ENCODE measurements at regions not wholly inside any gene's neighbourhood (a gene's known extent, or its start where the extent isn't known, plus 50 kb on each side); places are given as distances from the start of the nearest gene placed in this dataset.

DNA sequence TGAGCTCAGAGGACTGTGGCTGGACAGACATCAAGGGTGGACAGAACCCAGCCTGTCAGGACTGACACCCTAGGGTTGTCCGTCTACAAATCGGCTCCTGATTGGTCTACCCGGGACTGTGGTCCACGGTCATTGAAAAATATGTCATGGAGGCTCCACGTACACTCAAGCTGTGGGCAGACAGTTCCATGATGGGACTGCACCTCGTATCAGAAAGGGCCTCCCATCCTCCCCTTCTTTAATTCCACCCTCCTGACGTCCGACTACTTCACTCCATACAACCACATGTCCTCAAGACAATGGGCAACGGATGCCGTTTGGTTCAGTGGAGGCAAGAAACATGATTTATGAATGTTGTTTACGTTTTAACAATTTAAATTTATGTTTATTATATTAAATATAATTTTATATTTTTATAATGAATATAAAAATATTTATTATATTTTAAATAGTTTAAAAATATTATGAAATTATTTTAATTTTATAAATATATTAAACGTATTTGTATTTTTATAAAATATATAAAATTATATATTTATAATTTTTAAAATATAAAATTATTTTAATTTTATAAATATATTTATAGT, 58.0 kb upstream of the SHOX start:
- DNase-seq, result no peak
- TF ChIP-seq, protein P1, sequence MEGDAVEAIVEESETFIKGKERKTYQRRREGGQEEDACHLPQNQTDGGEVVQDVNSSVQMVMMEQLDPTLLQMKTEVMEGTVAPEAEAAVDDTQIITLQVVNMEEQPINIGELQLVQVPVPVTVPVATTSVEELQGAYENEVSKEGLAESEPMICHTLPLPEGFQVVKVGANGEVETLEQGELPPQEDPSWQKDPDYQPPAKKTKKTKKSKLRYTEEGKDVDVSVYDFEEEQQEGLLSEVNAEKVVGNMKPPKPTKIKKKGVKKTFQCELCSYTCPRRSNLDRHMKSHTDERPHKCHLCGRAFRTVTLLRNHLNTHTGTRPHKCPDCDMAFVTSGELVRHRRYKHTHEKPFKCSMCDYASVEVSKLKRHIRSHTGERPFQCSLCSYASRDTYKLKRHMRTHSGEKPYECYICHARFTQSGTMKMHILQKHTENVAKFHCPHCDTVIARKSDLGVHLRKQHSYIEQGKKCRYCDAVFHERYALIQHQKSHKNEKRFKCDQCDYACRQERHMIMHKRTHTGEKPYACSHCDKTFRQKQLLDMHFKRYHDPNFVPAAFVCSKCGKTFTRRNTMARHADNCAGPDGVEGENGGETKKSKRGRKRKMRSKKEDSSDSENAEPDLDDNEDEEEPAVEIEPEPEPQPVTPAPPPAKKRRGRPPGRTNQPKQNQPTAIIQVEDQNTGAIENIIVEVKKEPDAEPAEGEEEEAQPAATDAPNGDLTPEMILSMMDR (IDR thresholded peaks at IDR 0.05; ENCODE audit: unreplicated experiment), result no peak
- CTCF ChIA-PET, result no interaction called here
- no TSS peak for BruUV-seq (replicated peaks)
- Mint-ChIP-seq H3K4me1 (ENCODE audit: low read depth, unreplicated experiment) (no peaks in the 10 kb centered on the region), H3K36me3 (ENCODE audit: insufficient read depth, unreplicated experiment) (no peaks in the 10 kb centered on the region), H3K27ac (ENCODE audit: unreplicated experiment) (no peak overlapping the region), H3K4me3 (ENCODE audit: low read depth, unreplicated experiment) (no peak overlapping the region), H3K27me3 (ENCODE audit: unreplicated experiment) (no peaks in the 10 kb centered on the region), H3K9me3 (ENCODE audit: low read depth, unreplicated experiment) (peaks cover 9% of the 10 kb centered on the region)
- intact Hi-C loops (cut with micrococcal nuclease; ENCODE audit: unreplicated experiment), result no loop called here

DNA sequence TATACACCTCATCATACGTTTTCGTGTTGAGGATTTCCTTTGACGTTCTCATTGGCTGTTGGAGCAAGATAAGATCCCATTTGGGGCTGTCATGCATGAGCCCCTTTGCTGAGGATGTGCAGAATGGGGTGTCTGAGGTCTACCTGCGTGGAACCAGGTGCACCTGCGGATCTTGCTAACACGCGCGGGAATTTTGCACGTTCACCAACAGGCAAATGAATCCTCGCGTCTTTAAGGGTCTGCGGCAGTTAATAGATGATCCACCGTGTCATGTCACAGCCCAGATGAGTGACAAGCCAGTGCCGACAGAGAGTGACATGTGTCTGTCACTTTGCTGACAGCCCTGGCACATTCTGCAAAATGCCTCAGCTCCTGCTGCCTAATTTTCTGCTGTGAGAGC, 56.3 kb upstream of the SHOX start:
- H3K4me3 Mint-ChIP-seq (ENCODE audit: low read depth, unreplicated experiment), result no peak overlapping the region
- intact Hi-C loops (cut with micrococcal nuclease; ENCODE audit: unreplicated experiment), result no loop called here
- CTCF ChIA-PET, result no interaction called here
- no peaks in the 10 kb centered on the region for H3K4me1 Mint-ChIP-seq (ENCODE audit: low read depth, unreplicated experiment)
- H3K9me3 Mint-ChIP-seq (ENCODE audit: low read depth, unreplicated experiment), result peaks cover 18% of the 10 kb centered on the region
- no peaks in the 10 kb centered on the region for H3K27me3 Mint-ChIP-seq (ENCODE audit: unreplicated experiment)
- H3K36me3 Mint-ChIP-seq (ENCODE audit: insufficient read depth, unreplicated experiment), result no peaks in the 10 kb centered on the region
- no TSS peak for BruUV-seq (replicated peaks)
- TF ChIP-seq, protein P1 (IDR thresholded peaks at IDR 0.05; ENCODE audit: unreplicated experiment), result no peak
- no peak for DNase-seq
- H3K27ac Mint-ChIP-seq (ENCODE audit: unreplicated experiment), result no peak overlapping the region

DNA sequence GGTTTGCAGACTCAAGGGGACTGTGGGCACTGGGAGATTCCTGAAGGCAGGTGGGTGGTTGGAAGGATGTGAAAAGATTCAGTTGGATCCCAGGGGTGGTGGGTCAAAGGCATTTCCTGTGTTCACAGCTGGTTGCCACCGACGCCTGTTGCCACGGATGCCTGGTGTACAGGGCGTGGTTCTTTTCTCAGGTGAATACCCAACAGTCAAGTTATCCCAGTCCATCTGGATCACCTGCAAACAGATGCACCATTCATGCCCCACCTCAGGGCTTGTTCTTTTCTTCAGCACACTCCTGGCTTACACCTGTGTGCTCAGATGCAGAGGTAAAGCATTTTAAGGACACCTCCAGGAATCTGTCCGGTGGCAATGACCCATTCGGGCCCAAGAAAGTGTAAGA, 55.8 kb upstream of the SHOX start:
- CTCF ChIA-PET, result no interaction called here
- H3K27ac Mint-ChIP-seq (ENCODE audit: unreplicated experiment), result no peak overlapping the region
- H3K36me3 Mint-ChIP-seq (ENCODE audit: insufficient read depth, unreplicated experiment), result no peaks in the 10 kb centered on the region
- DNase-seq, result no peak
- TF ChIP-seq, protein P1 (IDR thresholded peaks at IDR 0.05; ENCODE audit: unreplicated experiment), result no peak
- H3K9me3 Mint-ChIP-seq (ENCODE audit: low read depth, unreplicated experiment), result peaks cover 20% of the 10 kb centered on the region
- no peaks in the 10 kb centered on the region for H3K27me3 Mint-ChIP-seq (ENCODE audit: unreplicated experiment)
- H3K4me1 Mint-ChIP-seq (ENCODE audit: low read depth, unreplicated experiment), result no peaks in the 10 kb centered on the region
- no TSS peak for BruUV-seq (replicated peaks)
- intact Hi-C loops (cut with micrococcal nuclease; ENCODE audit: unreplicated experiment), result no loop called here
- no peak overlapping the region for H3K4me3 Mint-ChIP-seq (ENCODE audit: low read depth, unreplicated experiment)

DNA sequence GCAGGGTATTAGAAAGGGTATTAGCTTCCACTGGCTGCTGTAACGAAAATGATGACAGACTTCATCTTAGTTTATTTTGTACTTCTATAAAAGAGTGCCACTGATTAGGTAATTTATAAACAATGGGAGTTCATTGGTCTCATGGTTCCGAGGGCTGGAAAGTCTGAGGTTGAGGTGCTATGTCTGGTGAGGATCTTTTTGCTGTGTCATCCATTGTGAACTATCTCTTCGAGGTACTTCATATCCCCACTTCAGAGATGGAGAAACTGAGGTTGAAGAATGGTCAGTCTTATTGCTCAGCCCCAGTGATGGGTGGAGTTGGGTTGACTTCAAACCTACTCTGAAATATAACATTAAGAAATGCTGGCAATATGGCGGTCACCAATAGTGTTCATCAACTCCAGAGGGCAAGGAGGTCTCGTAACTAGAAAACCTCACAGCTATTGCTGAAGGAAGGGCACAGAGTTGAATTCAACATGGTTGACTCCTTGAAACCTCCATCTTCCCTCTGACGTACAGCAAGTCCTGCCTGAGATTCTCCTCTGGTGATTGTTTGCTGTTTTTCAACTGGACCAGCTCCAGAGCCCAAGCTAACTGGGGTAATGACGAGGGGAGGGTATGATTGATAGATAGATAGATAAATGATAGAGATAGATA, 53.6 kb upstream of the SHOX start:
- H3K27ac Mint-ChIP-seq (ENCODE audit: unreplicated experiment), result no peak overlapping the region
- CTCF ChIA-PET, result no interaction called here

More for the DNA sequence above, 53.6 kb upstream of the SHOX start:
- no peaks in the 10 kb centered on the region for H3K36me3 Mint-ChIP-seq (ENCODE audit: insufficient read depth, unreplicated experiment)
- H3K4me1 Mint-ChIP-seq (ENCODE audit: low read depth, unreplicated experiment), result no peaks in the 10 kb centered on the region
- no TSS peak for BruUV-seq (replicated peaks)
- intact Hi-C loops (cut with micrococcal nuclease; ENCODE audit: unreplicated experiment), result no loop called here
- TF ChIP-seq, protein P1 (IDR thresholded peaks at IDR 0.05; ENCODE audit: unreplicated experiment), result no peak
- no peak for DNase-seq
- H3K27me3 Mint-ChIP-seq (ENCODE audit: unreplicated experiment), result no peaks in the 10 kb centered on the region
- no peak overlapping the region for H3K4me3 Mint-ChIP-seq (ENCODE audit: low read depth, unreplicated experiment)
- peaks cover 27% of the 10 kb centered on the region for H3K9me3 Mint-ChIP-seq (ENCODE audit: low read depth, unreplicated experiment)
